ENCODE measurements at regions not wholly inside any gene's neighbourhood (a gene's known extent, or its start where the extent isn't known, plus 50 kb on each side); places are given as distances from the start of the nearest gene placed in this dataset.
"Not testable (repeated sequence)": the region's sequence is repeated elsewhere in the genome, so short reads cannot be mapped to it uniquely, and the experiment has no call there.

DNA sequence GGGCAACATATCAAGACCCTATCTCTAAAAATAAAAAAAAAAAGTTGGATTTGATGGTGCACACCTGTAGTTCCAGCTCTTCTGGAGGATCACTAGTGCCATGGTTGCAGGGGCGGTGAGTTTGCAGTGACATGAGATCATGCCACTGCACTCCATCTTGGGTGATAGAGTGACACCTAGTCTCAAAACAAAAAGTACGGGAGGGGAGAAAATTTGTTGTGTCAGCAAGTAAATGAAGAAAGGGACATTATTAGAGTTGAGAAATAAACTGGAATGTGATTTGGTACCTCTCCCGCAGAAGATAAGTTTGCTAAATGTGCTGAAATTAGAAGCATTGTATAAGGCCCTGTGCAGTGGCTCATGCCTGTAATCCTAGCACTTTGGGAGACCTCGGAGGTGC lies 105.1 kb downstream of the PPIAL4G start:
- TF ChIP-seq, protein P1, sequence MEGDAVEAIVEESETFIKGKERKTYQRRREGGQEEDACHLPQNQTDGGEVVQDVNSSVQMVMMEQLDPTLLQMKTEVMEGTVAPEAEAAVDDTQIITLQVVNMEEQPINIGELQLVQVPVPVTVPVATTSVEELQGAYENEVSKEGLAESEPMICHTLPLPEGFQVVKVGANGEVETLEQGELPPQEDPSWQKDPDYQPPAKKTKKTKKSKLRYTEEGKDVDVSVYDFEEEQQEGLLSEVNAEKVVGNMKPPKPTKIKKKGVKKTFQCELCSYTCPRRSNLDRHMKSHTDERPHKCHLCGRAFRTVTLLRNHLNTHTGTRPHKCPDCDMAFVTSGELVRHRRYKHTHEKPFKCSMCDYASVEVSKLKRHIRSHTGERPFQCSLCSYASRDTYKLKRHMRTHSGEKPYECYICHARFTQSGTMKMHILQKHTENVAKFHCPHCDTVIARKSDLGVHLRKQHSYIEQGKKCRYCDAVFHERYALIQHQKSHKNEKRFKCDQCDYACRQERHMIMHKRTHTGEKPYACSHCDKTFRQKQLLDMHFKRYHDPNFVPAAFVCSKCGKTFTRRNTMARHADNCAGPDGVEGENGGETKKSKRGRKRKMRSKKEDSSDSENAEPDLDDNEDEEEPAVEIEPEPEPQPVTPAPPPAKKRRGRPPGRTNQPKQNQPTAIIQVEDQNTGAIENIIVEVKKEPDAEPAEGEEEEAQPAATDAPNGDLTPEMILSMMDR (IDR thresholded peaks at IDR 0.05) = not testable (repeated sequence)
- not testable (repeated sequence) for TF ChIP-seq POLR2A (IDR thresholded peaks at IDR 0.05)

Measured in breast epithelium (tissue), 3 donors.